ENCODE measurements at regions not wholly inside any gene's neighbourhood (a gene's known extent, or its start where the extent isn't known, plus 50 kb on each side); places are given as distances from the start of the nearest gene placed in this dataset.

DNA sequence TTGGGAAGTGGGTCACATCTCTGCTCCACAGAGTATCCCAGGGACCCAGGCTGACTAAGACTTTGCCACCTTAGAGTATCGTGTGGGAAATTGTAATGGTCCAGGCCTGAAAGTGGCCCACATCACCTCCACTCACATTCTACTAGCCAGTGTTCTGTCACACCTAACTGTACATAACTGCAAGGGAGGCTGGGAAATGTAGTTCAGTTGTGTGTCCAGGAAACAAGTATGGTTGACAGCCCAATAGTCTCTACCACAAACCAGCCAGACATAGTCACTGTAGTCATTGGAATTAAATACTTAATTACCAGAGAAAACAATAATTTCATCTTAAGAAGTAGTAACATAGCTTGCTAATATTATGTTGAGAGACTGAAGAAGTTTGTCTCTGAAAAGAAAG, 233.4 kb upstream of the S100G start:
- TF ChIP-seq, protein P1, sequence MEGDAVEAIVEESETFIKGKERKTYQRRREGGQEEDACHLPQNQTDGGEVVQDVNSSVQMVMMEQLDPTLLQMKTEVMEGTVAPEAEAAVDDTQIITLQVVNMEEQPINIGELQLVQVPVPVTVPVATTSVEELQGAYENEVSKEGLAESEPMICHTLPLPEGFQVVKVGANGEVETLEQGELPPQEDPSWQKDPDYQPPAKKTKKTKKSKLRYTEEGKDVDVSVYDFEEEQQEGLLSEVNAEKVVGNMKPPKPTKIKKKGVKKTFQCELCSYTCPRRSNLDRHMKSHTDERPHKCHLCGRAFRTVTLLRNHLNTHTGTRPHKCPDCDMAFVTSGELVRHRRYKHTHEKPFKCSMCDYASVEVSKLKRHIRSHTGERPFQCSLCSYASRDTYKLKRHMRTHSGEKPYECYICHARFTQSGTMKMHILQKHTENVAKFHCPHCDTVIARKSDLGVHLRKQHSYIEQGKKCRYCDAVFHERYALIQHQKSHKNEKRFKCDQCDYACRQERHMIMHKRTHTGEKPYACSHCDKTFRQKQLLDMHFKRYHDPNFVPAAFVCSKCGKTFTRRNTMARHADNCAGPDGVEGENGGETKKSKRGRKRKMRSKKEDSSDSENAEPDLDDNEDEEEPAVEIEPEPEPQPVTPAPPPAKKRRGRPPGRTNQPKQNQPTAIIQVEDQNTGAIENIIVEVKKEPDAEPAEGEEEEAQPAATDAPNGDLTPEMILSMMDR (IDR thresholded peaks at IDR 0.05), result no peak
- TF ChIP-seq POLR2A (IDR thresholded peaks at IDR 0.05), result no peak

All from vagina (tissue), 2 donors.